ENCODE measurements at regions not wholly inside any gene's neighbourhood (a gene's known extent, or its start where the extent isn't known, plus 50 kb on each side); places are given as distances from the start of the nearest gene placed in this dataset.
"Not testable (repeated sequence)": the region's sequence is repeated elsewhere in the genome, so short reads cannot be mapped to it uniquely, and the experiment has no call there.

DNA sequence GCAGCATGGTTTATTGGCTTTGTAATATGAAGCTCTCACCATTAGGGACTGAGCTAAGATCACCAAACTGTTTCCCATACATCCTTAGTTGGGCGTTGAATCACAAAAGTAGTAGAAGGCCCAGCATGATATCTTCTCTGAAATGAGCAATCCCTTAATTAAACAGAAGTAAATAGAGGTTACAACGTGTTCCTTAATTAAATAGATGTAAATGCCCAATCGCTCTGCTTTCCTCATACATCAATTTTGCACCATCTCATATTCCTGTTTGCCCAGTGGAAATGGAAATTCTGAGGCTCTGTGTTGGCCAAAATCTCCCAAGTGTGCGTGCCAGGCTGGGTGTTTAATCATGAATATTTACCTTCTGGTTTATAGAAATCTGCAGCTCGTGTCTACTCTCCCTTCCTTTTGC, 107.4 kb upstream of the FOXB1 start:
- DNase-seq (ENCODE audit: low read depth), result no peak

GRCh38 chr15:59894835-59895234, 109.3 kb upstream of the FOXB1 start:
- no peak for DNase-seq (ENCODE audit: low read depth)

DNA sequence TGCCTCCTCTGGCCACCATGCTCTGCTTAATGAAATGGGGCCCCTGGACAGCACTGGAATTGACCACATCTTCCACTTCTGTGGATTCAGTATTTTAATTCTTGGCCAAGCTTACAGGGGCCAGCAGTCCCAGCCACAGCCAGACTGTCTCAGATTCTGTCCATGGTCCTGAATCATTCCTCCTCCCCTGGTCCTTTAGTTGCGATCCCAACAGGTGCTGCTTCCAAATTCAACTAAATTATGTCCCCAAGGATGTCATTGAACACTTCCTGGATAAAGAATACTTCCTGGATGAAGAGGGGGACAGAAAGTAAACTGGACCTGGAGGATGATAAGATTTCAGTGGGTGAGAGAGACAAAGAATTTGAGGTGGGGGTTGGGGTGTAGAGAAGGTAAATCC, 111.1 kb upstream of the FOXB1 start:
- no peak for DNase-seq (ENCODE audit: low read depth)

GRCh38 chr15:59887870-59888269, 116.2 kb upstream of the FOXB1 start:
- DNase-seq (ENCODE audit: low read depth), result not testable (repeated sequence)

DNA sequence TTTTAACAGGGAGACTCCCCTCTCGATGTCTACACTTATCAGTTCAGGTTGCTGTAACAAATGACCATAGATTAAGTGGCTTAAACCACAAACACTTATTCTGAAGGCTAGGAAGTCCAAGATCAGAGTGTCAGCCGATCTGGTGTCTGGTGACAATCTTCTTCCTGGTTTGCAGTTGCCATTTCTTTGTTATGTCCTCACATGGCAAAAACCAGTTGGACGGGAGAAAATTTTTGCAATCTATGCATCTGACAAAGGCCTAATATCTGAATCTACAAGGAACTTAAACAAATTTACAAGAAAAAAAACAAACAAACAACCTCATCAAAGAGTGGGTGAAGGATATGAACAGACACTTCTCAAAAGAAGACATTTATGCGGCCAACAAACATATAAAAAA, 116.9 kb upstream of the FOXB1 start:
- no peak for DNase-seq (ENCODE audit: low read depth)

GRCh38 chr15:59886441-59886840, 117.7 kb upstream of the FOXB1 start:
- no peak for DNase-seq (ENCODE audit: low read depth)

DNA sequence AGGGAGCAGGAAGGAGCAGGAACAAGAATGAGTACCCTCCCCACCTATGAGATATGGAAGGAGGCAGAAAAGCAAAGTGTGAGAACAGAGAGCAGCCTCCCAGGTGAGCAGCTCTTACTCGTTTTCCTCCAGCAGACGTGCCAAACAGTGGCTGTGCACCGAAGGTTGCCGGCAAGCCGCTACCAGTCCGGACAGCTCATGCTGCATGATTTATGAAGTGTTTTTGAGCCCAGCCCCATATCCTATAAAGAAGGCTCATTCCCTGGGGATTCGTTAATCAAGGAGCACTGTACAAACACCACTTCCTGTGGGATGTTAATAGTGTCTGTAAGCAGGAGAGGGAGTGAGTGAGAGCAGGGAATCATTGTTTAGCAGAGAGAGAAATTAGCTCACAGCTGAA, 118.3 kb upstream of the FOXB1 start:
- no peak for DNase-seq (ENCODE audit: low read depth)

DNA sequence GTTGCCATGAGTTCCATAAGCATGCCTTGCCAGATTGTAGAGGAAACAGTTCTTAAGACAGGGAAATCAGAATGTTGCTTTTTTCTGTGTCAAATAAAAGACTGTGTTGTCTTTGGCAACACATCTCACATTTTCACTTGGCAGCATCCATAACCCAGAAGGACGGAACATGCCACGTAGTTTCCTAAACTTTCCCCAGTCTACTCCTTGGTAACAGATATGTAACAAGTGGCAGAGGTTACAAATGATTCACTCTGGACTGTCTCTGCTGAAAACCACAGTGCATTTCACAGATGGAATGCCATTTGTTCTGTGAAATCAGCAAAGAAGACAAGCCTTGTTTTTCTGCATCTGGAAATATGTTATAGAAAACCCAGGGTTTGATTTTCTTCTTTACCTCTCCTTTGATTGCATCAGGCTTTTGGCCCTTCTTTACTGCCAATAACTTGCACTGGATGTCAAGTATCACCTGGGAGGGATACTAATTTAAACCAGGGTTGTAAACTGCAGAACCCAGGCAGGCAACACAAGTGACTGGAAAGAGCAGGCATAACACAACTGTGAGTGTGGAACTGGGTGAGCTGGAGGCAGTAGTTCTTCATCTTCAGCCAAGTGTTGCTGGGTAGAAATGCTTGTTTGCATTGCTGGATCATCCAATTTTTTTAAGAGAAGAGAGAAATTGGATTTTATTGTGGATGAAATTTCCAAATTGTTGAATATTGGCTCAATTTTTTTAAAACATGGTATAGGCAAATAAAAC, 124.4 kb upstream of the FOXB1 start:
- no peak for DNase-seq (ENCODE audit: low read depth)

DNA sequence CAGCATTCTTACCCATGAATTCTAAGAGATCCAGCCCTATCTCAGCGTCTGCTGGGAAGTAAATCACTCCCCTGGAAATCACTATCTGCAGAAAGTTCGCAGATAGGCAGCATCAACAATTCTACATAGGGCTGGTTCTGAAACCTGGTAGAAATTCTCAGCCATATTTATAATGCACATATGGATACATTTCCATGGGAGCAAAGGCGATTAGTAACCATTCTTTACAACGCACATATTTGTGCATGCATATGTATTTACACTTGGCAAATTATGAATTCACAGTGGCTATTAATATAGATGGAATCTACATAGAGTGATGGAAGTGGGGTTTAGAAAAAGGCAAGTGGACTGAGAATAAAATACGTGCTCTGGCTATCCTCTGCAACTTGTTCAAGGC, 128.0 kb upstream of the FOXB1 start:
- DNase-seq (ENCODE audit: low read depth), result no peak

DNA sequence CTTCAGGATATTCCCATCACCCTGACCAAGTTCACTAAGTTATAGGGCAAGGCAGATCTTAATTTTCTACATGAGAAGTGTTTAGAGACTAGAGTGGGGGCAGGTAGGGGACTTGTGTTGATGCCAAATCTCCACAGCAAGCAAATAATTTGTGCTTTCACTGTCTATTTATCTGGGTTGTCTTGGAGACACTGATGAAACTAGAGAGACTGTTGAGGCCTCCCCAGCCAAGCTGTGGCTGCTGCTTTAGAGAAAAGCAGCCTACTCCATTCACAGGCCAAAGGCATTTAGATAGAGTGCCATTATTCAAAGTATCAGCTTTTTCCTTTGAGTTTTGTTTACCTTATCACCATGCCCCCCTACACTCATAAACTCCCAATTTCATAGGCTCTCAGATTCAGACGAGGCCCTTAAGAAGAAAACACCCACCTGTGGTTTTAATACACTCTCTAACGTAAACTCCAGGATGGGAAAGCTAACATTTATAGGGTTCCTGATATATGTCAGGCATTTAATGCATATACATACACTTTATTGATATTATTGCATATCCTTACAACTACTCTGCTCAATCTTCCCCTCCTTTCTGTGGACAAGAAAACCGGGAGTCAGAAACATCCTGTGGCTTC, 130.4 kb upstream of the FOXB1 start:
- DNase-seq (ENCODE audit: low read depth), result no peak

- no peak for DNase-seq (ENCODE audit: low read depth)
These were observed 136.8 kb upstream of the FOXB1 start for GRCh38 chr15:59867086-59867855.

DNA sequence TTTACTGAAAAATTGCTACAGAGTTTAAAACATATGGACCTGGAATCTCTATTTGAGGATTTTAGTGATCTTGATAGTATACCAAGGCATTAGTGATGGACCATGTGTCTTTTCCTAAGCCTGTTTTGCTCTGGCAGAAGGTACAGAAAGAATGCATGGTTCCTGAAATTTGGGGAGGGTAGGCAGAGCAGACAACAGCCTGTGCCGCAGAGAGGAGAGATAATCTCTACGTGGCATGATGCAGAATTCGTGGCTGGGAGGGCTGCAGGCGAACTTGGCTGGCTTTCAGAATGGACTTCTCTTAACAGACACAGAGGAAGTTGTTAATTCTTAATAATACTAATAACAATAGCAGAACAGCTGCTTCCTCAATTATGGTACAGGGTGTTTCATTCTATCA, 137.5 kb upstream of the FOXB1 start:
- no peak for DNase-seq (ENCODE audit: low read depth)

- DNase-seq (ENCODE audit: low read depth), result no peak
These were observed 141.6 kb upstream of the FOXB1 start for GRCh38 chr15:59862191-59863155.

DNA sequence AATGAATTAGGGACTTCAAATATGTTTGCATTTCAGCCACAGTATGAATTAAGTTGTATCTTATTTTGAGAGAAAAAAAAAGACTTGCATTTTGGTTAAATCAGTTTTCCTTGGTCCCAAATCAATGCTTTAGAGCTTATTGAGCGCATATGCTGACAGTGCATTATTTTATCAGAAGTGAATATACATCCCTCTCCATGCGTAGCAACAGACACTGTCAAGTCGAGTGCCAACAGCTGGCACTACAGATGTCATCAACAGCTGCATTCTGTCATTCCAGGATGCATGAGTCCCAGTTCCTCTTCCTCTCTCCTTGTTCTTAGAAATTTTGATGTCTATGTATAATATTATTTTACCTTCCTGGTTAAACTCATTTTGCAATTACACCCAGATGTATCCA, 156.1 kb upstream of the FOXB1 start:
- no peak for DNase-seq (ENCODE audit: low read depth)

GRCh38 chr15:59845942-59846499, 156.9 kb upstream of the BNIP2 start:
- no peak for DNase-seq (ENCODE audit: low read depth)

GRCh38 chr15:59843609-59844008, 154.5 kb upstream of the BNIP2 start:
- DNase-seq (ENCODE audit: low read depth), result no peak

- no peak for DNase-seq (ENCODE audit: low read depth)
These were observed 151.9 kb upstream of the BNIP2 start for GRCh38 chr15:59841036-59841435.

- DNase-seq (ENCODE audit: low read depth), result no peak
These were observed 150.8 kb upstream of the BNIP2 start for GRCh38 chr15:59839906-59840305.

- DNase-seq (ENCODE audit: low read depth), result no peak
These were observed 149.8 kb upstream of the BNIP2 start for GRCh38 chr15:59838900-59839299.

DNA sequence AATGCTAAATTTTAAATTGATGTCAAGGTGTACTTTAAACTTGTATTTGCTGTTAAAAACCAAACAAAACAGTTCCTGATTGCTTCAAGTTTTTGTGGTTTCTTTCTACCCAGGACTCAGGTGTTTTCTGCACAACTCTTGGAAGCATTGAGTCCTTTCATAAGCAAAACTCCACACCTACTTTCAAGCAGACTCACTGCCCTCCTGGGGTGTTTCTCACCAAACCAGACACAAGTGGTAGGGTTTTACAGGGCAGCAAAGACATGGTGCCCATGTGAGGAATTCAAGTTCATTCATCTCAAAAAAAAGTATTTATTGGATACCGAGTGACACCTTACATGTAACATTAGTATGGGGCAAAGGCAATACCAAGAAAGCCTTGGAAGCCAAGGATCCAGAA, 146.7 kb upstream of the BNIP2 start:
- no peak for DNase-seq (ENCODE audit: low read depth)

- no peak for DNase-seq (ENCODE audit: low read depth)
These were observed 145.4 kb upstream of the BNIP2 start for GRCh38 chr15:59834528-59834927.

- DNase-seq (ENCODE audit: low read depth), result no peak
These were observed 144.2 kb upstream of the BNIP2 start for GRCh38 chr15:59833366-59833765.
